Adrenal gland (tissue), 5 donors: ENCODE measurements at regions not wholly inside any gene's neighbourhood (a gene's known extent, or its start where the extent isn't known, plus 50 kb on each side); places are given as distances from the start of the nearest gene placed in this dataset.

Experiments used
- CTCF ChIP-seq, 6 experiments: fragments of 450-650 bp in 4 of 6; fragments of 200-600 bp in 2 of 6; sonication (generic) in 1 of 6; IDR thresholded peaks; 1 replicate in 5 of 6; 2 replicates in 1 of 6; pipeline versions ENCODE4 v1.5.1 to v1.8.0; 2016 to 2021; ENCODE audit warnings: antibody characterized with exemption in 6 of 6, mild to moderate bottlenecking in 2 of 6, moderate library complexity in 1 of 6
- POLR2A ChIP-seq, 2 donors: fragments of 450-650 bp; IDR thresholded peaks; one replicate each; pipeline ENCODE4 v1.6.1; 2017; ENCODE audit warnings: antibody characterized with exemption in 2 of 2, mild to moderate bottlenecking in 2 of 2, moderate library complexity in 1 of 2
- donor health status: DM: no; HTN: no; CAD: no.

GRCh38 chr20:11686820-11687543 is 230.7 kb upstream of the BTBD3 start:
- no peak for TF ChIP-seq CTCF (IDR thresholded peaks at IDR 0.05)
- TF ChIP-seq POLR2A (IDR thresholded peaks at IDR 0.05): no peak
